ENCODE measurements at regions not wholly inside any gene's neighbourhood (a gene's known extent, or its start where the extent isn't known, plus 50 kb on each side); places are given as distances from the start of the nearest gene placed in this dataset.
"Not testable (repeated sequence)": the region's sequence is repeated elsewhere in the genome, so short reads cannot be mapped to it uniquely, and the experiment has no call there.

DNA sequence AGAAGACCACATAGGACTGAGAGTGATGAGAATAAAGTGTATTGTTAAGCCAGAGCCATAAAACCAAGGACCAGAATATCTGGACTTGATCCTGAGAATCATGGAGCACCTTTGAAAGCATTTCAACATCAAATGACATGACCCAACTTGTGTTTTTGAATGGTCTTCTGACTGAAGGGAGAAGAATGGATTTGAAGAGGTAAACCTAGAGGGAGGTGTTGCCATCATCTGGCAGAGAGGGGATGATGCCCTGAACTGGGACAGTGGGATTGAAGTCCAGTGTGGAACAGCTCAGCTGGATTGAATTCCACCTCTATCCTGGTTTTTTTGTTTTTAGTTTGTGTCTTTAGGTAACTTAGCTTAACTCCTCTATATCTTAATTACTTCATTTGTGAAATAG lies 570.0 kb downstream of the TBC1D32 start:
- H3K27ac ChIP-seq (ENCODE audit: low read length) = no peak overlapping the region
- CTCF ChIA-PET = no interaction called here
- no peak for DNase-seq
- no peaks in the 10 kb centered on the region for H3K36me3 ChIP-seq (ENCODE audit: control insufficient read depth in 2 of 2, extremely low read depth in 1 of 2, insufficient read depth in 1 of 2, low read length in 1 of 2)
- H3K4me1 ChIP-seq (ENCODE audit: control insufficient read depth in 1 of 2, extremely low read depth in 1 of 2, insufficient read depth in 2 of 2, low read length in 2 of 2) = no peaks in the 10 kb centered on the region
- no peaks in the 10 kb centered on the region for H3K9me3 ChIP-seq
- no peaks in the 10 kb centered on the region for H3K27me3 ChIP-seq (replicated peaks in 1 of 2; ENCODE audit: control insufficient read depth in 2 of 2, extremely low read depth in 1 of 2, insufficient read depth in 2 of 2, low read length in 1 of 2)
- POLR2A ChIA-PET = no interaction called here
- H3K27me3 Mint-ChIP-seq = no peaks in the 10 kb centered on the region
- H3K36me3 Mint-ChIP-seq = no peaks in the 10 kb centered on the region
- H3K27ac Mint-ChIP-seq = no peak overlapping the region
- no peak overlapping the region for H3K4me3 Mint-ChIP-seq
- H3K9me3 Mint-ChIP-seq = no peaks in the 10 kb centered on the region
- no peak overlapping the region for H3K4me3 ChIP-seq (ENCODE audit: control insufficient read depth in 1 of 2, extremely low read depth in 1 of 2, low read length in 1 of 2)
- no peaks in the 10 kb centered on the region for H3K4me1 Mint-ChIP-seq
- no peak for ATAC-seq (replicated peaks in 1 of 4)

DNA sequence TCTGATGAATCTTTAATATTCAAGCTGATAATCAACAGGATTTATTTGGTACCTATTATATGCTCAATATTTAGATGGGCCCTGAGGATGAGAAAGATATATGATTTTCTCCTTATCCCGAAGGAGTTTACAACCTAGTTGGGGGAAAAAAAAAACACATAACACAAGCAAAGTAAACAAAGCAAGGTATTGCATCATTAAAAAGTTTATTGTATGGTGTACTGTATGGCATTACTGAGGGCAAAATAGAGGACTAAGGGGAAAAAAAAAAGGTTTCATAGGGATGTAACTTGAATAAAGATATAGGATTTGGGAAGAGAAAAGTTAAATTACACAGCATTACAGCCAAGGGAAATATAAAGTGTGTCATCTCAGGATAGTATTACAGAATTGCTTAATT lies 574.7 kb downstream of the TBC1D32 start:
- Mint-ChIP-seq H3K9me3 (no peaks in the 10 kb centered on the region), H3K27me3 (no peaks in the 10 kb centered on the region)
- ATAC-seq (replicated peaks in 1 of 4) = no peak

DNA sequence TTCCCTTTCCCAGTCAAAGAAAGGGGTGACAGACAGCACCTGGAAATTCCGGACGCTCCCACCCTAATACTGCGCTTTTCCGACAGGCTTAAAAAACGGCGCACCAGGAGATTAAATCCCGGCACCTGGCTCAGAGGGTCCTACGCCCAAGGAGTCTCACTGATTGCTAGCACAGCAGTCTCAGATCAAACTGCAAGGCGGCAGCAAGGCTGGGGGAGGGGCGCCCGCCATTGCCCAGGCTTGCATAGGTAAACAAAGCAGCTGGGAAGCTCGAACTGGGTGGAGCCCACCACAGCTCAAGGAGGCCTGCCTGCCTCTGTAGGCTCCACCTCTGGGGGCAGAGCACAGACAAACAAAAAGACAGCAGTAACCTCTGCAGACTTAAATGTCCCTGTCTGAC lies 585.7 kb downstream of the TBC1D32 start:
- H3K27me3 Mint-ChIP-seq; POLR2A ChIA-PET; CTCF ChIA-PET; H3K27ac ChIP-seq (ENCODE audit: low read length); ATAC-seq (replicated peaks in 1 of 4); H3K4me3 ChIP-seq (ENCODE audit: control insufficient read depth in 1 of 2, extremely low read depth in 1 of 2, low read length in 1 of 2); H3K9me3 Mint-ChIP-seq; H3K9me3 ChIP-seq; H3K36me3 ChIP-seq (ENCODE audit: control insufficient read depth in 2 of 2, extremely low read depth in 1 of 2, insufficient read depth in 1 of 2, low read length in 1 of 2); H3K4me1 Mint-ChIP-seq; H3K27ac Mint-ChIP-seq; H3K4me3 Mint-ChIP-seq; H3K27me3 ChIP-seq (replicated peaks in 1 of 2; ENCODE audit: control insufficient read depth in 2 of 2, extremely low read depth in 1 of 2, insufficient read depth in 2 of 2, low read length in 1 of 2); DNase-seq; H3K4me1 ChIP-seq (ENCODE audit: control insufficient read depth in 1 of 2, extremely low read depth in 1 of 2, insufficient read depth in 2 of 2, low read length in 2 of 2); H3K36me3 Mint-ChIP-seq: not testable (repeated sequence)
- WGBS (ENCODE audit: insufficient coverage) = 78% methylated on average over 5 of the region's 12 CpGs

More for the DNA sequence above, 574.7 kb downstream of the TBC1D32 start:
- Histone ChIP-seq H3K4me1 (ENCODE audit: control insufficient read depth in 1 of 2, extremely low read depth in 1 of 2, insufficient read depth in 2 of 2, low read length in 2 of 2) (no peaks in the 10 kb centered on the region), H3K36me3 (ENCODE audit: control insufficient read depth in 2 of 2, extremely low read depth in 1 of 2, insufficient read depth in 1 of 2, low read length in 1 of 2) (no peaks in the 10 kb centered on the region), H3K4me3 (ENCODE audit: control insufficient read depth in 1 of 2, extremely low read depth in 1 of 2, low read length in 1 of 2) (no peak overlapping the region), H3K9me3 (no peaks in the 10 kb centered on the region), H3K27me3 (replicated peaks in 1 of 2; ENCODE audit: control insufficient read depth in 2 of 2, extremely low read depth in 1 of 2, insufficient read depth in 2 of 2, low read length in 1 of 2) (no peaks in the 10 kb centered on the region), H3K27ac (ENCODE audit: low read length) (no peak overlapping the region)
- Mint-ChIP-seq H3K4me1 (no peaks in the 10 kb centered on the region), H3K4me3 (no peak overlapping the region), H3K36me3 (no peaks in the 10 kb centered on the region), H3K27ac (no peak overlapping the region)
- CTCF ChIA-PET = no interaction called here
- DNase-seq = no peak
- POLR2A ChIA-PET = no interaction called here
- WGBS (ENCODE audit: insufficient coverage) = no CpG with 5 or more reads among the region's 1 CpG

DNA sequence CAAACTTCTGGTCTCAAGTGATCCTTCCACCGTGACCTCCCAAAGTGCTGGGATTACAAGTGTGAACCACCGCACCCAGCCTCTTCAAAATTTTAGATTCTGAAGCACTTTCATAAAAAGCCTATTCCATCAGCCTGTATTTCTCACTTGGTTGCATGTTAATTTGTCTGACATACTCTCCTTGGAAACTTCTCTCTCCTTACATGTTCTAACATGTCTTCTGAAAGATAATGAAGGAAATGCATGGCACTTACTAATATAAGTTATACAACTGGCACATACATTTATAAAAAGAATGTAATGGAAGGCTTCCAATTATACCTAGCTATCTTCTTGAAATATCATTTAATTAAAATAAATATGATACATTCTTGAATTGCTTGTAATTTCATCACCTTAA lies 597.5 kb downstream of the TBC1D32 start:
- Histone ChIP-seq H3K4me3 (ENCODE audit: control insufficient read depth in 1 of 2, extremely low read depth in 1 of 2, low read length in 1 of 2) (no peak overlapping the region), H3K27ac (ENCODE audit: low read length) (no peak overlapping the region), H3K27me3 (replicated peaks in 1 of 2; ENCODE audit: control insufficient read depth in 2 of 2, extremely low read depth in 1 of 2, insufficient read depth in 2 of 2, low read length in 1 of 2) (no peaks in the 10 kb centered on the region), H3K36me3 (ENCODE audit: control insufficient read depth in 2 of 2, extremely low read depth in 1 of 2, insufficient read depth in 1 of 2, low read length in 1 of 2) (no peaks in the 10 kb centered on the region), H3K4me1 (ENCODE audit: control insufficient read depth in 1 of 2, extremely low read depth in 1 of 2, insufficient read depth in 2 of 2, low read length in 2 of 2) (no peaks in the 10 kb centered on the region), H3K9me3 (no peaks in the 10 kb centered on the region)
- Mint-ChIP-seq H3K4me1 (no peaks in the 10 kb centered on the region), H3K27me3 (no peaks in the 10 kb centered on the region), H3K27ac (no peak overlapping the region), H3K36me3 (no peaks in the 10 kb centered on the region), H3K9me3 (peaks cover 0 to 10% (median 6%) of the 10 kb centered on the region in 3 donors), H3K4me3 (no peak overlapping the region)
- ATAC-seq (replicated peaks in 1 of 4) (no peak), DNase-seq (no peak)
- CTCF ChIA-PET = no interaction called here
- 100% methylated on average over 1 of the region's 2 CpGs for WGBS (ENCODE audit: insufficient coverage)
- POLR2A ChIA-PET = no interaction called here

DNA sequence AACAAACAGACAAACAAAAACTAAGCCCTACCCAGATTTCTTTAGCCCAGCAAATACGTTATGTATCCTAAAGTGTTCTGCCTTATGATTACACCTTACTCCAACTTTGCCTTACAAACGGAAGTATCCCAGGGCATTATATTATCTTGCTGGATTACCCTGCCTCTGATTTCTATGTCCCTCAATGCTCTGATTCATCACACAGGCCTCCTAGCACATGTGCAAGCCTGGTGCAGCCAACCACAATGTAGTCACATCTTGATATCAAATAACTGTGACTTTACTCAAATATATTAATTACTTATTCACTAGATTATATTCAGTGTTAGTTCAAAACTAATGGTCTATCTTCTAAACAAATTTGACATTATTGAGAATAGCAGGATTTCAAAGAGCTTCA lies 598.6 kb downstream of the TBC1D32 start:
- H3K4me3 Mint-ChIP-seq = no peak overlapping the region
- no peaks in the 10 kb centered on the region for H3K4me1 Mint-ChIP-seq
- ATAC-seq (replicated peaks in 1 of 4) (no peak), DNase-seq (no peak)
- Histone ChIP-seq H3K27ac (ENCODE audit: low read length) (no peak overlapping the region), H3K27me3 (replicated peaks in 1 of 2; ENCODE audit: control insufficient read depth in 2 of 2, extremely low read depth in 1 of 2, insufficient read depth in 2 of 2, low read length in 1 of 2) (no peaks in the 10 kb centered on the region), H3K36me3 (ENCODE audit: control insufficient read depth in 2 of 2, extremely low read depth in 1 of 2, insufficient read depth in 1 of 2, low read length in 1 of 2) (no peaks in the 10 kb centered on the region), H3K4me1 (ENCODE audit: control insufficient read depth in 1 of 2, extremely low read depth in 1 of 2, insufficient read depth in 2 of 2, low read length in 2 of 2) (no peaks in the 10 kb centered on the region), H3K4me3 (ENCODE audit: control insufficient read depth in 1 of 2, extremely low read depth in 1 of 2, low read length in 1 of 2) (no peak overlapping the region), H3K9me3 (no peaks in the 10 kb centered on the region)
- H3K36me3 Mint-ChIP-seq = no peaks in the 10 kb centered on the region
- H3K27me3 Mint-ChIP-seq = no peaks in the 10 kb centered on the region
- CTCF ChIA-PET = no interaction called here
- peaks cover 0 to 10% (median 6%) of the 10 kb centered on the region in 3 donors for H3K9me3 Mint-ChIP-seq
- H3K27ac Mint-ChIP-seq = no peak overlapping the region
- WGBS (ENCODE audit: insufficient coverage) = 75% methylated on average over 2 of the region's 2 CpGs
- POLR2A ChIA-PET = no interaction called here

DNA sequence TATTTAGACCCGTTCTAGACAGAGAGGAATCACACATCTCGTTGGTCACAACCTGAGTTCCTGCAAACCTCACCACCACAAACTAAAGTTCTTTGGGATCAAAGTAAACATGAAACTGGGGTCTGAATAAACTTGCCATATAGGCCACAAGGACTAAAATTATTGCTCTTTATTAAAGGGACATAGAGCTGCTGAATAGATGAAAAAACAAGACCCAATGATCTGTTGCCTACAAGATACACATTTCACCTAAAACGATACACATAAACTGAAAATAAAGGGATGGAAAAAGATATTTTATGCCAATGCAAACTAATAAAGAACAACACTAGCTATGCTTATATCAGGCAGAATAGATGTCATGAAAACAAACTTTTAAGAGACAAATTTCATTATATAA lies 623.0 kb downstream of the TBC1D32 start:
- Mint-ChIP-seq H3K9me3 (peaks cover 15 to 23% (median 21%) of the 10 kb centered on the region in 3 donors), H3K4me1 (no peaks in the 10 kb centered on the region), H3K36me3 (no peaks in the 10 kb centered on the region), H3K27ac (no peak overlapping the region), H3K4me3 (no peak overlapping the region), H3K27me3 (no peaks in the 10 kb centered on the region)
- ATAC-seq (replicated peaks in 1 of 4) (no peak), DNase-seq (no peak)
- Histone ChIP-seq H3K9me3 (no peaks in the 10 kb centered on the region), H3K4me3 (ENCODE audit: control insufficient read depth in 1 of 2, extremely low read depth in 1 of 2, low read length in 1 of 2) (no peak overlapping the region), H3K4me1 (ENCODE audit: control insufficient read depth in 1 of 2, extremely low read depth in 1 of 2, insufficient read depth in 2 of 2, low read length in 2 of 2) (no peaks in the 10 kb centered on the region), H3K27me3 (replicated peaks in 1 of 2; ENCODE audit: control insufficient read depth in 2 of 2, extremely low read depth in 1 of 2, insufficient read depth in 2 of 2, low read length in 1 of 2) (no peaks in the 10 kb centered on the region), H3K36me3 (ENCODE audit: control insufficient read depth in 2 of 2, extremely low read depth in 1 of 2, insufficient read depth in 1 of 2, low read length in 1 of 2) (no peaks in the 10 kb centered on the region), H3K27ac (ENCODE audit: low read length) (no peak overlapping the region)
- CTCF ChIA-PET = no interaction called here
- POLR2A ChIA-PET = no interaction called here
- WGBS (ENCODE audit: insufficient coverage) = no CpG with 5 or more reads among the region's 3 CpGs

DNA sequence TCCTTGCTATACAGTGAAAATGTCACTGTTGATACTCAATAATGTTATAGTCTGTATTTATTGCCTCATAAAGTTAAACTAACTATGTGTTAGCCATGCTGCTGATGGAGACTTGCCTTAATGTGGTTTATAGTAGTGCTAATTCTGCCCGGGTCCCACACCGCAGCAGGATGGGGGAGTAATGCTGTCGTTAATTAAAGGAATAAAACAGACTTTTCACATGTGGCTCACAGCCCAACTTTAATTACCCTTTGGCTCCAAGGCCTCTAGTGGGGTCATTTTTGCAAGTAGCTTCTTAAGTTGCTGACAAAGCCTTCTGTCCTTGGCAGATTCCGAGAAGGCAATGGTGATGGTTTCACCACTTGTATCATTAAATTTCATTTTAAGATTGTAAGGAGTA lies 634.3 kb downstream of the TBC1D32 start:
- H3K9me3 ChIP-seq = no peaks in the 10 kb centered on the region
- H3K36me3 Mint-ChIP-seq = no peaks in the 10 kb centered on the region

More for the DNA sequence above, 634.3 kb downstream of the TBC1D32 start:
- ChIA-PET CTCF (no interaction called here), POLR2A (no interaction called here)
- H3K36me3 ChIP-seq (ENCODE audit: control insufficient read depth in 2 of 2, extremely low read depth in 1 of 2, insufficient read depth in 1 of 2, low read length in 1 of 2) = no peaks in the 10 kb centered on the region
- Mint-ChIP-seq H3K9me3 (peaks cover 0 to 12% (median 6%) of the 10 kb centered on the region in 3 donors), H3K27ac (no peak overlapping the region), H3K4me1 (no peaks in the 10 kb centered on the region), H3K27me3 (no peaks in the 10 kb centered on the region), H3K4me3 (no peak overlapping the region)
- no peaks in the 10 kb centered on the region for H3K27me3 ChIP-seq (replicated peaks in 1 of 2; ENCODE audit: control insufficient read depth in 2 of 2, extremely low read depth in 1 of 2, insufficient read depth in 2 of 2, low read length in 1 of 2)
- ATAC-seq (replicated peaks in 1 of 4) = no peak
- H3K4me1 ChIP-seq (ENCODE audit: control insufficient read depth in 1 of 2, extremely low read depth in 1 of 2, insufficient read depth in 2 of 2, low read length in 2 of 2) = no peaks in the 10 kb centered on the region
- H3K27ac ChIP-seq (ENCODE audit: low read length) = no peak overlapping the region
- no peak overlapping the region for H3K4me3 ChIP-seq (ENCODE audit: control insufficient read depth in 1 of 2, extremely low read depth in 1 of 2, low read length in 1 of 2)
- no peak for DNase-seq
- no CpG with 5 or more reads among the region's 4 CpGs for WGBS (ENCODE audit: insufficient coverage)
